Right lobe of liver (tissue), 4 donors: ENCODE measurements at regions not wholly inside any gene's neighbourhood (a gene's known extent, or its start where the extent isn't known, plus 50 kb on each side); places are given as distances from the start of the nearest gene placed in this dataset.

Experiments used
- POLR2A ChIP-seq: fragments of 450-650 bp; IDR thresholded peaks from one replicate; pipeline ENCODE4 v1.6.1; 2017; ENCODE audit warnings: antibody characterized with exemption, mild to moderate bottlenecking
- TF ChIP-seq, protein P1 (sequence below), 4 donors: fragments of 200-600 bp in 3 of 4; fragments of 450-650 bp in 1 of 4; IDR thresholded peaks; one replicate each; pipeline versions ENCODE4 v1.5.1 to v1.8.0; 2016 to 2022; ENCODE audit warnings: antibody characterized with exemption in 4 of 4, mild to moderate bottlenecking in 2 of 4
- donor health status: DM: no; HTN: no; CAD: no.
- donor health status: DM: no; HTN: no; CAD: no.
- donor health status: DM: no; HTN: yes; CAD: no.

DNA sequence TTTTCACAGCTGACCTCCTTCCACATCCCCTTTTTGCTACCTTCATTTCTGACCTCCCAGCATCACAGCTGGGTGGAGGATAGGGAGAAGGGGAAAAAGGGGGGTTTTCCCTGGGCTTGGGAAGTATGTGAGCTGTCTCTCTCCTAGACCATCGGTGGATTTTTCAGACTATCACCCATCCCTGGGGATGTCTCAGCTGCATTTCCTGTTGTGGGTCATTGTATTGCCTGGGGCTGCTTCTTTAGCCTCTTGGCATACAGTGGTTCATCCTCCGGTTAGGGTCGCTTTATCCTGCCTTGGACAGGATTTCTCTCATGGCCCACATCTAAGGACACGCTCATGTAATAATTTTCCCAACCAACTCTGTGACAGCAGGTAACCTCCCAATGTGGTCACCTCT is 142.5 kb upstream of the ARG1 start:
- no peak for TF ChIP-seq POLR2A
- TF ChIP-seq, protein P1, sequence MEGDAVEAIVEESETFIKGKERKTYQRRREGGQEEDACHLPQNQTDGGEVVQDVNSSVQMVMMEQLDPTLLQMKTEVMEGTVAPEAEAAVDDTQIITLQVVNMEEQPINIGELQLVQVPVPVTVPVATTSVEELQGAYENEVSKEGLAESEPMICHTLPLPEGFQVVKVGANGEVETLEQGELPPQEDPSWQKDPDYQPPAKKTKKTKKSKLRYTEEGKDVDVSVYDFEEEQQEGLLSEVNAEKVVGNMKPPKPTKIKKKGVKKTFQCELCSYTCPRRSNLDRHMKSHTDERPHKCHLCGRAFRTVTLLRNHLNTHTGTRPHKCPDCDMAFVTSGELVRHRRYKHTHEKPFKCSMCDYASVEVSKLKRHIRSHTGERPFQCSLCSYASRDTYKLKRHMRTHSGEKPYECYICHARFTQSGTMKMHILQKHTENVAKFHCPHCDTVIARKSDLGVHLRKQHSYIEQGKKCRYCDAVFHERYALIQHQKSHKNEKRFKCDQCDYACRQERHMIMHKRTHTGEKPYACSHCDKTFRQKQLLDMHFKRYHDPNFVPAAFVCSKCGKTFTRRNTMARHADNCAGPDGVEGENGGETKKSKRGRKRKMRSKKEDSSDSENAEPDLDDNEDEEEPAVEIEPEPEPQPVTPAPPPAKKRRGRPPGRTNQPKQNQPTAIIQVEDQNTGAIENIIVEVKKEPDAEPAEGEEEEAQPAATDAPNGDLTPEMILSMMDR (IDR thresholded peaks at IDR 0.05) = no peak
